ENCODE measurements at regions not wholly inside any gene's neighbourhood (a gene's known extent, or its start where the extent isn't known, plus 50 kb on each side); places are given as distances from the start of the nearest gene placed in this dataset.

DNA sequence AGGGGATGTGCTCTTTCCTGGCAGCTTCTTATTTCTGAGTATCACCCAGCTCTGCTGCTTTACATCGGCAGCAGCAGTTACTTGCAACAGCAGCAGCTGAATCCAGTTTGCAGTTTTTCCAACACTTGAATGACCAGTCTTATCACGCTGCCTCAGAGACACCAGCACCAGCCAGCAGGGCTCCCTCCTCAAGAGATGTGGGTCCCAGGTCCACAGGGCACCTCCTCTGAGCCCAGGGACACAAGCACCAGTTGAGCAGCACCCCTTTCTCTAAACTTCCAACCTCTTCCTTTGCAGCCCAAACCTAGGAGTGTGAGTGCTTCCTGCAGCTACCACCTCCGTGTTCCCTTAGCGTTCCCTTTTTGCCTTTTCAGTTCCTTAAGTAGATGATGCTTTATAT lies 50.4 kb upstream of the YPEL5 start (continued):
- TF ChIP-seq, protein P1, sequence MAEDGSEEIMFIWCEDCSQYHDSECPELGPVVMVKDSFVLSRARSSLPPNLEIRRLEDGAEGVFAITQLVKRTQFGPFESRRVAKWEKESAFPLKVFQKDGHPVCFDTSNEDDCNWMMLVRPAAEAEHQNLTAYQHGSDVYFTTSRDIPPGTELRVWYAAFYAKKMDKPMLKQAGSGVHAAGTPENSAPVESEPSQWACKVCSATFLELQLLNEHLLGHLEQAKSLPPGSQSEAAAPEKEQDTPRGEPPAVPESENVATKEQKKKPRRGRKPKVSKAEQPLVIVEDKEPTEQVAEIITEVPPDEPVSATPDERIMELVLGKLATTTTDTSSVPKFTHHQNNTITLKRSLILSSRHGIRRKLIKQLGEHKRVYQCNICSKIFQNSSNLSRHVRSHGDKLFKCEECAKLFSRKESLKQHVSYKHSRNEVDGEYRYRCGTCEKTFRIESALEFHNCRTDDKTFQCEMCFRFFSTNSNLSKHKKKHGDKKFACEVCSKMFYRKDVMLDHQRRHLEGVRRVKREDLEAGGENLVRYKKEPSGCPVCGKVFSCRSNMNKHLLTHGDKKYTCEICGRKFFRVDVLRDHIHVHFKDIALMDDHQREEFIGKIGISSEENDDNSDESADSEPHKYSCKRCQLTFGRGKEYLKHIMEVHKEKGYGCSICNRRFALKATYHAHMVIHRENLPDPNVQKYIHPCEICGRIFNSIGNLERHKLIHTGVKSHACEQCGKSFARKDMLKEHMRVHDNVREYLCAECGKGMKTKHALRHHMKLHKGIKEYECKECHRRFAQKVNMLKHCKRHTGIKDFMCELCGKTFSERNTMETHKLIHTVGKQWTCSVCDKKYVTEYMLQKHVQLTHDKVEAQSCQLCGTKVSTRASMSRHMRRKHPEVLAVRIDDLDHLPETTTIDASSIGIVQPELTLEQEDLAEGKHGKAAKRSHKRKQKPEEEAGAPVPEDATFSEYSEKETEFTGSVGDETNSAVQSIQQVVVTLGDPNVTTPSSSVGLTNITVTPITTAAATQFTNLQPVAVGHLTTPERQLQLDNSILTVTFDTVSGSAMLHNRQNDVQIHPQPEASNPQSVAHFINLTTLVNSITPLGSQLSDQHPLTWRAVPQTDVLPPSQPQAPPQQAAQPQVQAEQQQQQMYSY (CRISPR knock-in tag; IDR thresholded peaks at IDR 0.05): no peak

Measured in WTC11 (cell line).